ENCODE measurements at regions not wholly inside any gene's neighbourhood (a gene's known extent, or its start where the extent isn't known, plus 50 kb on each side); places are given as distances from the start of the nearest gene placed in this dataset.

GRCh38 chr1:221981461-221981860 lies 239.6 kb upstream of the DUSP10 start:
- no peak for TF ChIP-seq ARNTL (CRISPR knock-in tag; IDR thresholded peaks at IDR 0.05; ENCODE audit: borderline replicate concordance, low read depth)
- TF ChIP-seq ZFP3 (CRISPR knock-in tag; IDR thresholded peaks at IDR 0.05): no peak
- no peak for TF ChIP-seq ZNF565 (CRISPR knock-in tag; conservative IDR thresholded peaks at IDR 0.05; ENCODE audit: low read depth)
- TF ChIP-seq PATZ1 (CRISPR knock-in tag; IDR thresholded peaks at IDR 0.05; ENCODE audit: borderline replicate concordance): no peak
- TF ChIP-seq CSDC2 (CRISPR knock-in tag; IDR thresholded peaks at IDR 0.05): no peak
- no peak for TF ChIP-seq PPARA (CRISPR knock-in tag; IDR thresholded peaks at IDR 0.05; ENCODE audit: borderline replicate concordance)
- no peak for TF ChIP-seq ZNF8 (CRISPR knock-in tag; IDR thresholded peaks at IDR 0.05)
- TF ChIP-seq ZC3H10 (CRISPR knock-in tag; IDR thresholded peaks at IDR 0.05): no peak
- no peak for TF ChIP-seq TCF4 (CRISPR knock-in tag; IDR thresholded peaks at IDR 0.05; ENCODE audit: borderline replicate concordance)
- TF ChIP-seq, protein P1, sequence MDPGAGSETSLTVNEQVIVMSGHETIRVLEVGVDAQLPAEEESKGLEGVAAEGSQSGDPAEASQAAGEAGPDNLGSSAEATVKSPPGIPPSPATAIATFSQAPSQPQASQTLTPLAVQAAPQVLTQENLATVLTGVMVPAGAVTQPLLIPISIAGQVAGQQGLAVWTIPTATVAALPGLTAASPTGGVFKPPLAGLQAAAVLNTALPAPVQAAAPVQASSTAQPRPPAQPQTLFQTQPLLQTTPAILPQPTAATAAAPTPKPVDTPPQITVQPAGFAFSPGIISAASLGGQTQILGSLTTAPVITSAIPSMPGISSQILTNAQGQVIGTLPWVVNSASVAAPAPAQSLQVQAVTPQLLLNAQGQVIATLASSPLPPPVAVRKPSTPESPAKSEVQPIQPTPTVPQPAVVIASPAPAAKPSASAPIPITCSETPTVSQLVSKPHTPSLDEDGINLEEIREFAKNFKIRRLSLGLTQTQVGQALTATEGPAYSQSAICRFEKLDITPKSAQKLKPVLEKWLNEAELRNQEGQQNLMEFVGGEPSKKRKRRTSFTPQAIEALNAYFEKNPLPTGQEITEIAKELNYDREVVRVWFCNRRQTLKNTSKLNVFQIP (CRISPR knock-in tag; IDR thresholded peaks at IDR 0.05; ENCODE audit: borderline replicate concordance, low read depth): no peak
- no peak for TF ChIP-seq ZNF70 (CRISPR knock-in tag; IDR thresholded peaks at IDR 0.05)
- no peak for TF ChIP-seq CREB5 (CRISPR knock-in tag; IDR thresholded peaks at IDR 0.05; ENCODE audit: low read depth)
- no peak for TF ChIP-seq SNAI2 (CRISPR knock-in tag; IDR thresholded peaks at IDR 0.05)

Data from SK-N-SH treated with all-trans-retinoic acid at 6 μM for 48 hours (cell line).